Keratinocyte (primary cell): ENCODE measurements at regions not wholly inside any gene's neighbourhood (a gene's known extent, or its start where the extent isn't known, plus 50 kb on each side); places are given as distances from the start of the nearest gene placed in this dataset.

Experiments used
- DNase-seq: peaks from one replicate; pipeline ENCODE4 v3.0.0-alpha.2; 2011; ENCODE audit warnings: low read depth, missing footprints, low spot score
- FAIRE-seq: peaks from 2 replicates; lab custom pipeline; 2011; peaks lifted over from hg19 to GRCh38; lab: Jason Lieb, UNC
- H2AFZ ChIP-seq: 2 replicates; pipeline ENCODE4 v1.6.0; 2012; ENCODE audit warnings: low read length, control low read depth, inconsistent platforms; ENCODE audit not compliant: control insufficient read depth
- H3K27ac ChIP-seq: 2 replicates; pipeline ENCODE4 v1.5.1; 2011; ENCODE audit warnings: low read length; ENCODE audit not compliant: control insufficient read depth, insufficient read depth
- H3K27me3 ChIP-seq: 3 replicates; pipeline ENCODE4 v1.6.0; 2011; ENCODE audit warnings: low read length; ENCODE audit not compliant: control insufficient read depth, insufficient read depth; ENCODE audit errors: extremely low read depth
- H3K36me3 ChIP-seq, 2 experiments: 2 replicates in 1 of 2; 3 replicates in 1 of 2; pipeline ENCODE4 v1.5.1; 2011; ENCODE audit warnings: low read length in 2 of 2, mild to moderate bottlenecking in 1 of 2; ENCODE audit not compliant: control insufficient read depth in 2 of 2, insufficient read depth in 2 of 2; ENCODE audit errors: extremely low read depth in 1 of 2
- H3K4me1 ChIP-seq: 3 replicates; pipeline ENCODE4 v1.5.1; 2011; ENCODE audit warnings: low read length; ENCODE audit not compliant: control insufficient read depth, insufficient read depth; ENCODE audit errors: extremely low read depth
- H3K4me2 ChIP-seq: 3 replicates; pipeline ENCODE4 v1.6.0; 2011; ENCODE audit warnings: low read depth, low read length; ENCODE audit not compliant: control insufficient read depth, insufficient read depth; ENCODE audit errors: extremely low read depth
- H3K4me3 ChIP-seq, 3 experiments: fragments of 200-600 bp in 1 of 3; sonication (generic) in 1 of 3; 2 replicates in 2 of 3; 3 replicates in 1 of 3; pipeline ENCODE4 v1.5.1; 2011 to 2016; ENCODE audit warnings: low read length in 3 of 3, mild to moderate bottlenecking in 3 of 3, control low read depth in 2 of 3, inconsistent platforms in 1 of 3, low read depth in 1 of 3, mixed read lengths in 1 of 3, mixed run types in 1 of 3, moderate library complexity in 1 of 3; ENCODE audit not compliant: control insufficient read depth in 2 of 3, insufficient read depth in 2 of 3; ENCODE audit errors: extremely low read depth in 1 of 3
- H3K79me2 ChIP-seq: 2 replicates; pipeline ENCODE4 v1.6.0; 2012; ENCODE audit warnings: low read length; ENCODE audit not compliant: control insufficient read depth, insufficient read depth
- H3K9ac ChIP-seq: 3 replicates; pipeline ENCODE4 v1.6.0; 2011; ENCODE audit warnings: low read length; ENCODE audit not compliant: control insufficient read depth, insufficient read depth; ENCODE audit errors: extremely low read depth
- H3K9me1 ChIP-seq: 3 replicates; pipeline ENCODE4 v1.6.0; 2011; ENCODE audit warnings: low read length; ENCODE audit not compliant: control insufficient read depth, insufficient read depth; ENCODE audit errors: extremely low read depth
- H3K9me3 ChIP-seq: 2 replicates; pipeline ENCODE4 v1.5.1; 2012; ENCODE audit warnings: low read depth, low read length; ENCODE audit not compliant: control insufficient read depth
- H4K20me1 ChIP-seq: 3 replicates; pipeline ENCODE4 v1.6.0; 2011; ENCODE audit warnings: low read length; ENCODE audit not compliant: control insufficient read depth, insufficient read depth; ENCODE audit errors: extremely low read depth
- EZH2 ChIP-seq: IDR thresholded peaks from one replicate; pipeline ENCODE4 v1.6.1; 2012; ENCODE audit warnings: inconsistent platforms, mild to moderate bottlenecking, low read length, moderate library complexity
- dilution Hi-C: fragments of 300-500 bp; cut with MboI; formaldehyde crosslinking; loops from one replicate; pipeline ENCODE4 v1.7.0; 2020; ENCODE audit warnings: low sequenced_read_pairs; ENCODE audit not compliant: extremely low pct_ligation_motif_present
- TF ChIP-seq, protein P1 (sequence below), 3 experiments: IDR thresholded peaks in 1 of 3; conservative IDR thresholded peaks in 1 of 3; optimal IDR thresholded peaks in 1 of 3; 2 replicates in 2 of 3; 3 replicates in 1 of 3; pipeline versions ENCODE3 to v1.5.1; 2011; ENCODE audit warnings: low read length in 3 of 3, mild to moderate bottlenecking in 3 of 3, moderate library complexity in 2 of 3, control low read depth in 1 of 3, inconsistent platforms in 1 of 3; ENCODE audit not compliant: insufficient read depth in 2 of 3; ENCODE audit errors: extremely low read depth in 1 of 3

DNA sequence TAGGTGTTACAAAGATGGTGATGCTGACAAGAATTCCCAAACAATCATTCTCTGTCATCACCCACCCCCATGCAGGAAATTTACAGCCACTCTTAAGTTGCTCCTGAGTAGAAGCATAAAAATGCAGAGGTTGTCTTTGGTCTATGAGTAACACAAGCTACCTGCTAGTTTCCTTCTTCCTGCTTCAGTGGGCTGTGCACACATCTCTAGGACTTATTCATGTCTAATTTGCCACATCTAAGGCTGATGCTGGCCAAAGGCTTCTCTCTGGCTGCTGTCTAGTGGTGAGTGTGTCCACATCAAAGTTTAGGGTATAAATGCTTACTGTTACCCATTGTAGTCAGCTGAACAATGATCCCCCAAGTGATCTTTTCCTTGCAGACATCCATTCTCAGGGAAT, 662.5 kb downstream of the TYW1 start:
- Histone ChIP-seq H3K27me3 (no peaks in the 10 kb centered on the region), H3K9ac (no peak overlapping the region), H3K4me3 (no peak overlapping the region), H3K36me3 (no peaks in the 10 kb centered on the region), H3K79me2 (no peaks in the 10 kb centered on the region), H3K9me3 (no peaks in the 10 kb centered on the region), H3K9me1 (no peaks in the 10 kb centered on the region), H3K4me1 (no peaks in the 10 kb centered on the region), H2AFZ (no peak overlapping the region), H3K27ac (no peak overlapping the region), H4K20me1 (no peaks in the 10 kb centered on the region), H3K4me2 (no peak overlapping the region)
- dilution Hi-C loops, result no loop called here
- DNase-seq (no peak), FAIRE-seq (no peak)
- TF ChIP-seq EZH2, result no peak
- TF ChIP-seq, protein P1, sequence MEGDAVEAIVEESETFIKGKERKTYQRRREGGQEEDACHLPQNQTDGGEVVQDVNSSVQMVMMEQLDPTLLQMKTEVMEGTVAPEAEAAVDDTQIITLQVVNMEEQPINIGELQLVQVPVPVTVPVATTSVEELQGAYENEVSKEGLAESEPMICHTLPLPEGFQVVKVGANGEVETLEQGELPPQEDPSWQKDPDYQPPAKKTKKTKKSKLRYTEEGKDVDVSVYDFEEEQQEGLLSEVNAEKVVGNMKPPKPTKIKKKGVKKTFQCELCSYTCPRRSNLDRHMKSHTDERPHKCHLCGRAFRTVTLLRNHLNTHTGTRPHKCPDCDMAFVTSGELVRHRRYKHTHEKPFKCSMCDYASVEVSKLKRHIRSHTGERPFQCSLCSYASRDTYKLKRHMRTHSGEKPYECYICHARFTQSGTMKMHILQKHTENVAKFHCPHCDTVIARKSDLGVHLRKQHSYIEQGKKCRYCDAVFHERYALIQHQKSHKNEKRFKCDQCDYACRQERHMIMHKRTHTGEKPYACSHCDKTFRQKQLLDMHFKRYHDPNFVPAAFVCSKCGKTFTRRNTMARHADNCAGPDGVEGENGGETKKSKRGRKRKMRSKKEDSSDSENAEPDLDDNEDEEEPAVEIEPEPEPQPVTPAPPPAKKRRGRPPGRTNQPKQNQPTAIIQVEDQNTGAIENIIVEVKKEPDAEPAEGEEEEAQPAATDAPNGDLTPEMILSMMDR (optimal IDR thresholded peaks at IDR 0.05 in 1 of 3, IDR thresholded peaks at IDR 0.05 in 1 of 3, conservative IDR thresholded peaks at IDR 0.05 in 1 of 3; ENCODE audit: extremely low read depth in 1 of 3, insufficient read depth in 2 of 3, low read length in 3 of 3), result no peak

DNA sequence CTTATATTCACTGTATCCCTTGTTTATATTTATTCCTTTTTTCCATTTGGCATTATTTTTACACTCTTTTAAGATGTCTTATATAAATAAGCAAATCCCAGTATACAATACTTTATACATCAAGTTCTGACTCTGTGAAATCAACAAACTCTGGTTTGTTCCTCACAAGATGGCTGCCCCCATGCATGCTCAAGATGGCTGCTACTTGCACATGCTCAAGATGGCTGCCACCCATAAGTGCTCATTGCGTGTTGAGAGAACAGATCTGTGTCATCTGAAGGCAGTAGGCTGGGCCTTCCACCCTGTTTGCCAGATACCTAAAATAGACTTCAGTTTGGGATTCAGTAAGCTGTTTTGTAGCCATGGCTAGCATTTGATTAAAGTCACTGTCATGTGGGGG, 666.2 kb downstream of the TYW1 start:
- no peak for DNase-seq
- no peak overlapping the region for H3K27ac ChIP-seq
- H3K9me1 ChIP-seq, result no peaks in the 10 kb centered on the region
- TF ChIP-seq, protein P1 (optimal IDR thresholded peaks at IDR 0.05 in 1 of 3, IDR thresholded peaks at IDR 0.05 in 1 of 3, conservative IDR thresholded peaks at IDR 0.05 in 1 of 3; ENCODE audit: extremely low read depth in 1 of 3, insufficient read depth in 2 of 3, low read length in 3 of 3), result no peak
- no peaks in the 10 kb centered on the region for H3K36me3 ChIP-seq
- no peaks in the 10 kb centered on the region for H3K4me1 ChIP-seq
- no peak for FAIRE-seq
- H3K9ac ChIP-seq, result no peak overlapping the region
- no peak overlapping the region for H3K4me2 ChIP-seq
- no peak overlapping the region for H3K4me3 ChIP-seq
- dilution Hi-C loops, result no loop called here
- H2AFZ ChIP-seq, result no peak overlapping the region
- no peaks in the 10 kb centered on the region for H3K9me3 ChIP-seq
- no peaks in the 10 kb centered on the region for H3K79me2 ChIP-seq
- H3K27me3 ChIP-seq, result no peaks in the 10 kb centered on the region
- no peaks in the 10 kb centered on the region for H4K20me1 ChIP-seq
